Erythroblast (primary cell): ENCODE measurements at regions not wholly inside any gene's neighbourhood (a gene's known extent, or its start where the extent isn't known, plus 50 kb on each side); places are given as distances from the start of the nearest gene placed in this dataset.

ENCODE experiments used
- GATA1 ChIP-seq: IDR thresholded peaks from 2 replicates; pipeline ENCODE4 v1.6.1; 2011; ENCODE audit warnings: low read depth, mild to moderate bottlenecking, control low read depth, low read length, moderate library complexity
- POLR2A ChIP-seq: IDR thresholded peaks from 2 replicates; pipeline ENCODE4 v1.6.1; 2011; ENCODE audit warnings: mild to moderate bottlenecking, low read length

DNA sequence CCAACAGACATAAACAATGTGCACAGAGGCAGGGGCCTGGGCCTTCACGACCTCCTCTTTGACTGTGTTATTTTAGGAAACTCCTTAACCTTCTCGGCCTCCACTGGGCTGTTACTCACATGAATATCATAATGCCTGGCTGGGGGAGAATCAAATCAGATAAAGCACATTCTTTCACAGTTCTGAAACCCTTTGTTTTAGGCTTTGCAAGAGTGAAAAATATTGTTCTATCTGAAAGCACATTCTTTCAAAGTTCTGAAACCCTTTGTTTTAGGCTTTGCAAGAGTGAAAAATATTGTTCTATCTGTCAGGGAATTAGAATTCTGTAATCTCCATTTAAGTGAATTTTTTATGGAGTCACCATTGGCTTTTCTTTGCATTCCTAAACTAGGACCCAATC is 50.7 kb upstream of the SYNDIG1 start:
- TF ChIP-seq POLR2A (no peak), GATA1 (no peak)
